Muscle of arm (tissue), 1 donor: ENCODE measurements at regions not wholly inside any gene's neighbourhood (a gene's known extent, or its start where the extent isn't known, plus 50 kb on each side); places are given as distances from the start of the nearest gene placed in this dataset.
A peak's percentile ranks its signal among the peaks of the same experiment; 100 is the strongest.

Experiments
- DNase-seq: peaks from one replicate; pipeline ENCODE4 v3.0.0-alpha.2; 2013

GRCh38 chr17:59451706-59452105 is 113.7 kb upstream of the DHX40 start:
- no peak for DNase-seq

- no peak for DNase-seq
Observed at GRCh38 chr17:59454633-59455105, 110.7 kb upstream of the DHX40 start.

DNA sequence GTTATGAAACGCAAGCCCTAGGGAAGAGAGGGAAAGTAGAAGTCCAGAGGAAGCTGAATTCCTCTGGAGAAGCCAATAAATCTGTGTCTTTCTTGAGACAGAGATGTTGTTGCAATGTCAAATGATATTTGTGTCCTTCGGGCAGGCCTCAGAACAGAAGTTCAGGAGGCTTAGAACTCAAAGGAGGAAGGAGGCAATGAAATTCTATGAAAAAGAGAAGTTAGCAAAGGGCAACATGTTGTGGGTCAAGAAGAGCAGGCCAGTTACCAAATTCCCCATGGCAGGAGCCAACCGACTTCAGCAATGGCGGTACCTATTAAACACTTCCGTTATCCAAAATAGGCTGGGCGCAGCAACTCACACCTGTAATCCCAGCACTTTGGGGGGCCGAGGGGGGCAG is 109.0 kb upstream of the DHX40 start:
- no peak for DNase-seq

GRCh38 chr17:59456923-59457615 is 108.3 kb upstream of the DHX40 start:
- DNase-seq: no peak

- no peak for DNase-seq
Observed at GRCh38 chr17:59462385-59462784, 103.0 kb upstream of the DHX40 start.

DNA sequence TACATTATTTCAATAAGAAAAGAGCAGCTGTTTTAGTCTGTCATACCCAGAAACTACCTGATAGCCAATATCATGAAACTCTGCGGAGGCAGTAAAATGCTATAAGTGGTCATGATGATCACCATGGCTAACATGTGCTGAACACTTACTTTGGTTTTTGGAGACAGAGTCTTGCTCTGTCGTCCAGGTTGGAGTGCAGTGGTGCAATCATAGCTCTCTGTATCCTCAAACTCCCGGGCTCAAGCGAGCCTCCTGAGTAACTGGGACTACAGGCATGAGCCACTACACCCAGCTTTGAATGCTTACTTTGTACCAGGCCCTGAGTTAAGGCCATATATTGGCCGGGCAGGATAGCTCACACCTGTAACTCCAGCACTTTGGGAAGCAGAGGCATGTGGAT is 101.2 kb upstream of the DHX40 start:
- no peak for DNase-seq

DNA sequence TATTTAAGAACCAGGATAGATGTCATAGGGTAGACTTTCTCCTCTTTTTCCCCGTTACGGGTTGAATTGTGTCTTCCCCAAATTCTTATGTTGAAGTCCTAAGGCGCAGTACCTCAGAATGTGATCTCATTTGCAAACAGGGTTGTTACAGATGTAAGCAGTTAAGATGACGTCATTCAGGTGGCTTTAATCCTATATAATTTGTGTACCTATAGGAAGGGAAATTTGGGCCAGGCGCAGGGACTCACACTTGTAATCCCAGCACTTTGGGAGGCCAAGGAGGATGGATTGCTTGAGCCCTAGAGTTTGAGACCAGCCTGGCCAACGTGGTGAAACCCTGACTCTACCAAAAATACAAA is 99.5 kb upstream of the DHX40 start:
- DNase-seq: no peak

DNA sequence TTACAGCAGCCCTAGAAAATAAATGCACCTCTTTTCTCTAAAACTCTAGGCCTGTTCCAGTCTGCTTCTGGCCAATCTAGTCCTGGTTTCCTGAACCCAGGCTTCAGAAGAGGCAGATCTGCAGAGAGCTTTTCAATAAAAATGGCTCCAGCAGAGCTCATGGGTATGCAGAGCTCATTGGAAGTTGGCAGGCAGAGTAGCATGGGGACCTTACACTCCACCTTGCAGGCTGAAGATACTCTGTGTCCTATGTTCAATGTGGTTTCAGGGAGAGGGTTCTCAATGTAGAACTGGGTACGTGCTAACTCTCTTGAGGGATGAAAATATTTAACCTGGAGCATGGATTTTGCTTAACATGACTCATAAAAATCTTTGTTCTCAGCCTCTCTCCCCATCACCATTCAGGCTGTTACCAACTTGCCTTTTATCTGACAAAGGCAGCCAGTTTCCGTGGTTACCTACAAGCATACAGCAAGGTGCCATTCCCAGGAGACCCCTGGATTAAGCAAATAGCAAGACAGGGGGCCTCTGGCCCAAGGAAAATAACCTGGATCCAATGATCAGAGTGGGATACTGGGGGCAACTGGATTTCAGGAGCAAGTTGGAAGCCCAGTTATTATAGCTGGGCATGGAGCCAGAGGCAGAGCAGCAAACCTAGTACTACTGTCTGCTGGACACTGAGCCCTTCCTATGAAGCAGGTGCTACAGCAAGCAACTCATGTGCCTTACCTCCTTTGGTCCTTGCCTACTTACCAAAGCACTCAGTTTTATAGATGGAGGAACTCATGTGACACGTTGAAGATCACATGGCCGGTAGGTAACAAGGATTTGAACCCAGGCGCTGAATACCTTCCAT is 98.2 kb upstream of the DHX40 start:
- DNase-seq: no peak

DNA sequence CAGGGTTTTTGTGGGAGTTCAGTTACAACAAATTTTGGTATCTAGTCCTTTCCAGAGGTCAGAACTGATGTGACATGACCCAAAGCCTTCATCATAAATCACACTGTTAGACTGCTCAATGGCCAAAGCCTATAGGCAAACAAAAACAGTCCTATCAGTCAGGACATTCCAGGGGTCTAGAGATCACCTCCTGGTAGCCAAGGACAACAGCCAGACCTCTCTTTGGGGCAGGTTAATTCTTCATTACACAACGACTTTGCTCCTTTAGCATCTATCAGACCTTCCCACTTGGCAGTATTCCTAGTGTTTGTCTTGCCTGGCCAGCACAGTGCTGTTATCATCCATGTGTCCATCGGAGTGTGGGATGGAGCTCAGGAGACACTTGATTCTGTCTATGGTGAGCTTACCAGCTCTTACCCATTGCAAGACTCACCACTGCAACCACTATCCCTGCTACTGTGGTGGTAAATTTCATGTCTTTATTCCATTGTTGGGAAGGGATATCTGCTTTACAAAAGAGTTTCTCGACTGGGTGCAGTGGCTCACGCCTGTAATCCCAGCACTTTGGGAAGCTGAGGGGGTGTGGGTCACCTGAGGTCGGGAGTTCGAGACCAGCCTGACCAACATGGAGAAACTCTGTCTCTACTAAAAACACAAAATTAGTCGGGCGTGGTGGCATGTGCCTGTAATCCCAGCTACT is 95.5 kb upstream of the DHX40 start:
- no peak for DNase-seq

- no peak for DNase-seq
Observed at GRCh38 chr17:59470624-59471297, 94.6 kb upstream of the DHX40 start.

GRCh38 chr17:59476413-59476812 is 89.0 kb upstream of the DHX40 start:
- DNase-seq: no peak

DNA sequence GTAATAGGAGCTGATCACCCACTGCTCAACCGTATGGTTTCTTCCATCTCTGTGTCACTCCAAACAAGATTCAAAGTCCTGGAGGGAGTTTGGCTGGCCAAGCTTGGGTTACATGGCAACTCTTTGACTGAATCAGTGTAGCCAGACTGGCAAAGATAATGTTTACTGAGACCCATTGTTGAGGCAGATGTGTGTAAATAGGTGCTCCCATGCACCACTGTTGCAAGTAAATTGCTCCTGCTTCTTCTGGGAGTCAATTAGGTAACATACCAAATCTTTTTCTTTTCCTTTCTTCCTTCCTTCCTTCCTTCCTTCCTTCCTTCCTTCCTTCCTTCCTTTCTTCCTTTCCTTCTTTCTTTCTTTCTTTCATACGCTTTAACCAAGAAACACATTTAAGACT is 86.3 kb upstream of the DHX40 start:
- DNase-seq: no peak

DNA sequence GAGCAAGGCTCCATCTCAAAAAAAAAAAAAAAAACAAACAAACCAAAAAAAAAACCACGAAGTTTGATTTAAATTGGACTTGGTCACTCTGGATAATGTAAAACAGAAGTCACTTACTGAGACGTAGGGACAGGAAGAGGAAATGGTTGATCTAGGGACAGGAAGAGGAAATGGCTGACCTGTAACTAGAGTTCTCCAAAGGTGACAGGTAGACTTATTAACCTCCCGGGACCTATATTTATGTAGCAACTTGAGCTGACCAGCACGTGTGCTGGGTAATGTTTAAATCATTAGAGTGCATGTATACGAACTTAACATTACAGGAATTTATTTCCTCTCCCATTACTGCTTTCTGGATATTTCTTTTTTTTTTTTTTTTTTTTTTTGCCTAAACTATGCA is 81.5 kb upstream of the DHX40 start:
- no peak for DNase-seq

DNA sequence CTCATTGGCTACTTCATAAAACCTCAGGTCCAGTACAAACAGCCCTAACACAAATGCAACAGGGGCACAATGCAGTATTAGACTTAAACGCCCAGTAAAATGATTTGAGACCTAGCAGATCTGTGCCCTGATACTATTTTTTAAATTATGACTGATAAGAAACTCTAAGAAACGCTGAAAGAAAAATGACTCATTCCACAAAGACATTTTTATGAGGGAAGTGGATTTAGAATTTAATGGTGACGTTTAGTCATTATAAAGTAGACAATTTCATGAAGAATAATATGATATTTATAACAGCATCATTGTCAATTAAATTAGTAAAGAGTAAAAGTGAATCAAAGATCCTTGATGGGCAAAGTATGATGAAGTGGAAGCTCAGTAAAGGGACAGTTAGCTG is 80.4 kb upstream of the DHX40 start:
- no peak for DNase-seq

DNA sequence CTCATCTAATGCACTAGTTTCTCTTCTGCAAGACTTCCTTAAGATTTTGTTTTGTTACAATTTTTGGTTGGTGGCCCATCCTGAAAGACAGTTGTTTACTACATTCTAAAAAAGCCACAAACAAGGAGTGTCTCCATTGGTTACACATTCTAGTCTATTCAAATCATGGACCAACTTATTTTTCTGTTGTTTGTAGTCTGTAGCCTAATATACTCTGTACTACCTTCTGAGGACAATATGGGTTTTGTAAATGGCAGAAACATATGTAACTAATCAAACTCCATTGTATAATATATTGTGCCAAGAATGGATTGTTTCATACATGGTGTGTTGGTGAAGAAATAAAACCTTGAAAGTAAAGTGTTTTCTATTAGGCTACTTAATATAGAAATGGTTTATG is 79.5 kb upstream of the DHX40 start:
- DNase-seq: no peak

DNA sequence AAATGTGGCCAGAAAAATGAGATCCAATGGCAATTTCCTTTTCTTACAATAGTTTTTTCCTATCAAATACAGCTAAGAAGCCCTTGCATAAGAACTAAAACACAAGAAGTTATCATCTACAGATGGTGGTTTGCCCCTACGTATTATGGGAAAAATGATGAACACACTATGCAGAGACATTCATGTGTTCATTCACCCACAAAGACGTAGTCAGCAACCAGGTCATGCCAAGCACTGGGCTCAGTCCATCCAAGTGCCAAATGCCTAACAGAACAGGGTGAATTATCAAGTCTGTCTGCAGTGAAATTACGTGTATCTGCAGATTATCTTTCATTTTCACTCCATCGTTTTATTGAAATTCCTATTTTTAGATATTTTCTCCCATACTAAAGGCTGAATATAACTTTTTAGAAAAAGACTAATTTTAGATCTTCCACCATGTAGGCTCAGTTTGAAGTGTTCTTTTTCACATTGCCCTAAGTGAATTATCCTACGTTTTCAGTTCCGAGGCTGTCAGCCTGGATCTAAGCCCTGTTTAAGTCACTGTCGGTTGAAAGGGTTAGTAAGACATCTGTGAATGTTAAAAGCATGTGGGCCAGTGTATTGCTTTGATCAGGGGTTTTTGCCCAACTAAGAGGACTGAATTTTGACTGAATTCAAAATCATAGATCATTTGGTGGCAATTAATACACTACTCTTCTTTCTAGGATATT is 78.1 kb upstream of the DHX40 start:
- no peak for DNase-seq

- DNase-seq: no peak
Observed at GRCh38 chr17:59488805-59489204, 76.6 kb upstream of the DHX40 start.

DNA sequence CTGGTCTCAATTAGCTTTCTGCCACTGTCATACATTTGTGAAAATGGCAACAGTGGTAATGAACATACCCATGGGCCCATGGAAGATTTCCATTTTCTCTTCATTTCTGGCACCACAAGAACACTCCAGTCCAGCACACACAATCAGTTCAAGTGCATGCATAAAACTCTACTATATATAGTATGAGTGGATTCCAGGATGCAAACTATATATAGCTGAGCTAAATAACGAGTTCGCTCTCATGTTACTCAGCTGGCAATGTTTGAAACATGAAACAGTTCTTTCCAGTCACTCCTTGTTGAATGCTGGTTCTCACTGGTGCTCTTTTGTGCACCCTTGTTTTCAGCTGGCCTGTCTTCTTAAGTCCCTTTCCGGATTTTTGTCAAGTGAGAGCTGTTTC is 75.2 kb upstream of the DHX40 start:
- peak; percentile 65 for DNase-seq

DNA sequence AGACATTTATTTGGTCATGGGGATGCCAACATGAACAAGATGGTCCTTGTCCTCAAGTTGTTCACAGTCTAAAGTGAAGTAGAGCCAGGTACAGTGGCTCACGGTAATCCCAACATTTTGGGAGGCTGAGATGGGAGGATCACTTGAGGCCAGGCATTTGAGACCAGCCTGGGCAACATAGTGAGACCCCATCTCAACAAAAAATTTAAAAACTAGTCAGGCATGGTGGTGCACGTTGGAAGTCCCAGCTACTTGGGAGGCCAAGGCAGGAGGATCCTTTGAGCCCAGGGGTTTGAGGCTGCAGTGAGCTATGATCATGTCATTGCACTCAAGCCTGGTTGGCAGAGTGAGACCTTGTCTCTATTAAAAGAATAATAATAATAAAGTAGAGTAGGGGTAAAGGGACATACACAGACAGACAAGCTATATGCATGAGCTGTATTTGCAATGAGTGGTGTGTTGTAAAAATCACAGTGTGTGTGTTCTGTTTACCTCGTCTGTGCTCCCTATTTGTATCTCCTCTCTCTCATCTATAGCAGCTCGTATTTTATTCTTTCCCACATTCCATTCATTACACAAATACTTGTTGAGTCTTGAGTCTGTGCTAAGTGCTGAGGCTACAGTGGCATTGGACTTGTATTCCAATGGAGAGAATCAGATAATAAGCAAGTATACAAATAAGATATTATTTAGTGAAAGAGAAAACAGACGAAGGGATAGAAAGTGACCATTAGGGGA is 73.9 kb upstream of the DHX40 start:
- DNase-seq: no peak

- no peak for DNase-seq
Observed at GRCh38 chr17:59492091-59492451, 73.3 kb upstream of the DHX40 start.

DNA sequence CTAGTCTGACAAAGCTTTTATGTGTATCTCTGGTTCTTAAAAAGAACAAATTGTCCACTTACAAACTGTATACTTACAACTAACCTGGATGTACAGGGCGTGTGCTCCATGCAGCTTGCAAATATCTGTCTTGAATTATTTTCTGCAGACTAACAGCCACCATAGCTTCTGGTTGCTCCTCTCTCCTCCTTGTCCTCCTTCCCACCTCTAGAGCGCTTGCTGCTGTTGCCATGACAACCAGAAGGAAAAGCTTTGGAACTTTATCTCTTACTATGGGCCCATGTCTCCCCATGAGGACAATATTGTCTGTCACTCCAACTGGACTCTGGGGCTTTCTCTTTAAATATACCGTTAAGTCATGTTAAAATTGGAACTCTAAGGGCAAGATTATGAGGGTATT is 71.5 kb upstream of the DHX40 start:
- no peak for DNase-seq
